GM23338 (cell line): ENCODE measurements at regions not wholly inside any gene's neighbourhood (a gene's known extent, or its start where the extent isn't known, plus 50 kb on each side); places are given as distances from the start of the nearest gene placed in this dataset.

ENCODE experiments used
- ATAC-seq: fragments of 200-7000 bp; cut with Tn5 transposase; 3 replicates; pipeline ENCODE4 v1.9.1; 2020
- DNase-seq: peaks from one replicate; pipeline ENCODE4 v3.0.0-alpha.2; 2015; ENCODE audit warnings: low spot score
- H2AFZ ChIP-seq: fragments of 200-600 bp; sonication (generic); 2 replicates; pipeline ENCODE4 v1.8.0; 2016; ENCODE audit warnings: antibody characterized with exemption, mild to moderate bottlenecking, moderate library complexity
- H3F3A ChIP-seq: fragments of 200-600 bp; sonication (generic); replicated peaks from 2 replicates; pipeline ENCODE4 v1.8.0; 2017; ENCODE audit warnings: antibody characterized with exemption, mixed run types, low read depth
- H3K27ac ChIP-seq: fragments of 200-600 bp; sonication (generic); 2 replicates; pipeline ENCODE4 v1.6.1; 2016; ENCODE audit warnings: low read depth
- H3K27me3 ChIP-seq: fragments of 200-600 bp; sonication (generic); 2 replicates; pipeline ENCODE4 v1.8.0; 2016; ENCODE audit warnings: mild to moderate bottlenecking, mixed run types, moderate library complexity; ENCODE audit not compliant: insufficient read depth
- H3K36me3 ChIP-seq: fragments of 200-600 bp; sonication (generic); 2 replicates; pipeline ENCODE4 v1.8.0; 2016; ENCODE audit warnings: mild to moderate bottlenecking; ENCODE audit not compliant: insufficient read depth
- H3K4me1 ChIP-seq: fragments of 200-600 bp; sonication (generic); 2 replicates; pipeline ENCODE4 v1.8.0; 2016; ENCODE audit warnings: mild to moderate bottlenecking, moderate library complexity; ENCODE audit not compliant: insufficient read depth
- H3K4me2 ChIP-seq: fragments of 200-600 bp; sonication (generic); 2 replicates; pipeline ENCODE4 v1.7.1; 2017; ENCODE audit warnings: mixed run types
- H3K4me3 ChIP-seq: fragments of 200-600 bp; sonication (generic); 2 replicates; pipeline ENCODE4 v1.6.1; 2016; ENCODE audit warnings: mixed run types
- H3K79me2 ChIP-seq: fragments of 200-600 bp; sonication (generic); replicated peaks from 2 replicates; pipeline ENCODE4 v1.8.0; 2017; ENCODE audit warnings: mild to moderate bottlenecking; ENCODE audit not compliant: insufficient read depth
- H3K9me2 ChIP-seq: fragments of 200-600 bp; sonication (generic); 2 replicates; pipeline ENCODE4 v1.8.0; 2017; ENCODE audit not compliant: insufficient read depth
- H4K20me1 ChIP-seq: fragments of 200-600 bp; sonication (generic); replicated peaks from 2 replicates; pipeline ENCODE4 v1.8.0; 2017; ENCODE audit warnings: mild to moderate bottlenecking; ENCODE audit not compliant: insufficient read depth
- H3K27ac Mint-ChIP-seq: 2 replicates; pipeline ENCODE4 v1.8.0; 2020; ENCODE audit warnings: inconsistent platforms, mild to moderate bottlenecking, moderate library complexity, mixed read lengths
- H3K27me3 Mint-ChIP-seq: 3 replicates; pipeline ENCODE4 v1.8.0; 2022; ENCODE audit warnings: low read depth, mild to moderate bottlenecking, moderate library complexity, mixed read lengths, inconsistent platforms; ENCODE audit not compliant: insufficient read depth, poor library complexity
- H3K36me3 Mint-ChIP-seq: 3 replicates; pipeline ENCODE4 v1.8.0; 2021; ENCODE audit warnings: low read depth, mild to moderate bottlenecking, inconsistent platforms, moderate library complexity, mixed read lengths
- H3K4me1 Mint-ChIP-seq: 3 replicates; pipeline ENCODE4 v1.8.0; 2020; ENCODE audit warnings: mild to moderate bottlenecking, inconsistent platforms, mixed read lengths
- H3K4me3 Mint-ChIP-seq: 3 replicates; pipeline ENCODE4 v1.8.0; 2021; ENCODE audit warnings: moderate library complexity, mild to moderate bottlenecking, inconsistent platforms, mixed read lengths
- H3K9me3 Mint-ChIP-seq: 3 replicates; pipeline ENCODE4 v1.8.0; 2020; ENCODE audit warnings: moderate library complexity, mild to moderate bottlenecking, inconsistent platforms, mixed read lengths
- EZH2 ChIP-seq: fragments of 200-600 bp; sonication (generic); IDR thresholded peaks from one replicate; pipeline ENCODE4 v1.8.0; 2017; ENCODE audit warnings: antibody characterized with exemption, mild to moderate bottlenecking, low read depth; ENCODE audit not compliant: unreplicated experiment
- EZH2phosphoT487 ChIP-seq: fragments of 200-600 bp; sonication (generic); IDR thresholded peaks from one replicate; pipeline ENCODE4 v1.8.1; 2018; ENCODE audit warnings: antibody characterized with exemption; ENCODE audit not compliant: unreplicated experiment
- JUNB ChIP-seq: IDR thresholded peaks from one replicate; pipeline ENCODE4 v1.6.1; 2016; ENCODE audit warnings: antibody characterized with exemption; ENCODE audit not compliant: unreplicated experiment
- NANOG ChIP-seq: IDR thresholded peaks from 2 replicates; pipeline ENCODE4 v1.6.1; 2016; ENCODE audit warnings: antibody characterized with exemption, borderline replicate concordance
- POLR2AphosphoS5 ChIP-seq: IDR thresholded peaks from 2 replicates; pipeline ENCODE4 v1.6.1; 2016; ENCODE audit warnings: antibody characterized with exemption, low read depth
- STAT1 ChIP-seq: IDR thresholded peaks from one replicate; pipeline ENCODE4 v1.6.1; 2016; ENCODE audit warnings: antibody characterized with exemption; ENCODE audit not compliant: unreplicated experiment
- ZNF114 ChIP-seq: fragments of 250-450 bp; sonication (Bioruptor Pico); IDR thresholded peaks from 2 replicates; pipeline ENCODE4 v1.5.0; 2020; ENCODE audit warnings: mild to moderate bottlenecking, moderate library complexity
- ZNF331 ChIP-seq: fragments of 250-450 bp; sonication (Bioruptor Pico); IDR thresholded peaks from 2 replicates; pipeline ENCODE4 v1.5.0; 2020; ENCODE audit warnings: low read depth, mild to moderate bottlenecking, moderate library complexity
- TF ChIP-seq, protein P1 (sequence below), 2 experiments: fragments of 200-600 bp in 1 of 2; sonication (generic) in 1 of 2; conservative IDR thresholded peaks; 2 replicates each; pipeline versions ENCODE4 v1.5.1 to v1.6.1; 2016 to 2017; ENCODE audit warnings: antibody characterized with exemption in 2 of 2, low read depth in 2 of 2, mild to moderate bottlenecking in 2 of 2, moderate library complexity in 1 of 2
- TF ChIP-seq, protein P2 (sequence below): IDR thresholded peaks from 2 replicates; pipeline ENCODE4 v1.6.1; 2016; ENCODE audit warnings: antibody characterized with exemption
- TF ChIP-seq, protein P3 (sequence below): IDR thresholded peaks from one replicate; pipeline ENCODE4 v1.6.1; 2018; ENCODE audit warnings: antibody characterized with exemption; ENCODE audit not compliant: unreplicated experiment

DNA sequence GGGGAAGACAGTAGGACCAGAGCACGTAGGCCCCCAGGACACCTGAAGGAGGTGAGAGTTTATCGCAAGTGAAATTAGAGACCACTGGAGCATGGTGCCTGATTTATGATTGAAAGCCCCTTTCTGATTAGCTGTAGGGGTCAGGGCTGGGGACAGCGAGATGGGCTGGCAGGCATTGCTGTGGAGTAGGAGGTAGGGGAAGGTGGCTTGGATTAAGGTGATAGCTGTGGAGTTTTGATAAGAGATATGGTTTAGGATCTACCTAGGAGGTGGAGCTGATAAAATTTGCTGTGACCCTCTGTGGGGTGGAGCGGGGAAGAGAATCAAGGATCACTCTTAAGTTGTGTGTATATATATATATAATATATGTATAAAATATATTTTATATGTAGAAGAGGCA lies 157.5 kb downstream of the CD8B2 start:
- H3K4me2 ChIP-seq: no peak overlapping the region
- no peaks in the 10 kb centered on the region; the same call in 2 of the 3 replicates for H3K4me1 Mint-ChIP-seq
- H3K27ac ChIP-seq: no peak overlapping the region
- H3K27me3 ChIP-seq: no peaks in the 10 kb centered on the region
- H2AFZ ChIP-seq: no peak overlapping the region
- DNase-seq: no peak
- H3K27me3 Mint-ChIP-seq: peaks cover 2% of the 10 kb centered on the region
- no peak overlapping the region for H3K4me3 Mint-ChIP-seq
- H3K79me2 ChIP-seq: no peaks in the 10 kb centered on the region
- no peaks in the 10 kb centered on the region; the same call in 2 of the 3 replicates for H3K36me3 Mint-ChIP-seq
- no peaks in the 10 kb centered on the region for H3K9me2 ChIP-seq
- no peaks in the 10 kb centered on the region for H3K9me3 Mint-ChIP-seq
- H3F3A ChIP-seq: no peaks in the 10 kb centered on the region
- H3K36me3 ChIP-seq: no peaks in the 10 kb centered on the region
- no peak for ATAC-seq
- no peaks in the 10 kb centered on the region for H3K4me1 ChIP-seq
- H3K4me3 ChIP-seq: no peak overlapping the region
- no peak overlapping the region for H3K27ac Mint-ChIP-seq
- TF ChIP-seq POLR2AphosphoS5: no peak
- TF ChIP-seq NANOG: no peak
- TF ChIP-seq ZNF331: no peak
- TF ChIP-seq, protein P1, sequence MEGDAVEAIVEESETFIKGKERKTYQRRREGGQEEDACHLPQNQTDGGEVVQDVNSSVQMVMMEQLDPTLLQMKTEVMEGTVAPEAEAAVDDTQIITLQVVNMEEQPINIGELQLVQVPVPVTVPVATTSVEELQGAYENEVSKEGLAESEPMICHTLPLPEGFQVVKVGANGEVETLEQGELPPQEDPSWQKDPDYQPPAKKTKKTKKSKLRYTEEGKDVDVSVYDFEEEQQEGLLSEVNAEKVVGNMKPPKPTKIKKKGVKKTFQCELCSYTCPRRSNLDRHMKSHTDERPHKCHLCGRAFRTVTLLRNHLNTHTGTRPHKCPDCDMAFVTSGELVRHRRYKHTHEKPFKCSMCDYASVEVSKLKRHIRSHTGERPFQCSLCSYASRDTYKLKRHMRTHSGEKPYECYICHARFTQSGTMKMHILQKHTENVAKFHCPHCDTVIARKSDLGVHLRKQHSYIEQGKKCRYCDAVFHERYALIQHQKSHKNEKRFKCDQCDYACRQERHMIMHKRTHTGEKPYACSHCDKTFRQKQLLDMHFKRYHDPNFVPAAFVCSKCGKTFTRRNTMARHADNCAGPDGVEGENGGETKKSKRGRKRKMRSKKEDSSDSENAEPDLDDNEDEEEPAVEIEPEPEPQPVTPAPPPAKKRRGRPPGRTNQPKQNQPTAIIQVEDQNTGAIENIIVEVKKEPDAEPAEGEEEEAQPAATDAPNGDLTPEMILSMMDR (conservative IDR thresholded peaks at IDR 0.05; ENCODE audit: low read depth in 2 of 2): no peak
- no peak for TF ChIP-seq EZH2
- TF ChIP-seq ZNF114 (CRISPR knock-in tag): no peak
- no peak for TF ChIP-seq EZH2phosphoT487
- no peak for TF ChIP-seq STAT1
- no peaks in the 10 kb centered on the region for H4K20me1 ChIP-seq

DNA sequence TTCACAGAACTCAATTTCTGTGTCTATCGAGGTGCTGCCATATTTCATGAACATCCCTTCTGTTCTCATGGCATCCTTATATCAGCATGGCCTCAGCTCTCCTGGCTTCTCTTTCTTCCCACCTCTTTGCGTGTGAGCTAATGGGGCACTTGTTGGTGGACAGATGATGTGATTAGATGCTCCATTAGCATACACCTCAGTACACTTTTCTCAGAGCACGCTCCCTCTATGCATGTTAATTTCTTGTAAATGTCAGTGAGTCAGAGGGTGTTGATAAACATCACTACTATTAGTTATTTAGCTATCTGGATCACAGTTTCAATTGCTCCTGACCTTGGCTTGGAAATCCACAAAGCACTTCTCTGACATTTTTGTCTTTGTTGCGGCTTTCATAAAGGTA lies 159.4 kb downstream of the CD8B2 start:
- Histone ChIP-seq H3K9me2 (peaks cover 3% of the 10 kb centered on the region; the same call in 1 of the 2 replicates), H3K79me2 (no peaks in the 10 kb centered on the region), H4K20me1 (no peaks in the 10 kb centered on the region), H3F3A (no peaks in the 10 kb centered on the region), H3K4me3 (no peak overlapping the region), H3K27ac (no peak overlapping the region), H2AFZ (no peak overlapping the region), H3K4me2 (no peak overlapping the region), H3K36me3 (no peaks in the 10 kb centered on the region), H3K27me3 (no peaks in the 10 kb centered on the region), H3K4me1 (no peaks in the 10 kb centered on the region)
- no peak for ATAC-seq
- Mint-ChIP-seq H3K36me3 (no peaks in the 10 kb centered on the region; the same call in 2 of the 3 replicates), H3K4me3 (no peak overlapping the region), H3K27me3 (no peaks in the 10 kb centered on the region), H3K4me1 (no peaks in the 10 kb centered on the region; the same call in 2 of the 3 replicates), H3K9me3 (no peaks in the 10 kb centered on the region), H3K27ac (no peak overlapping the region)
- DNase-seq: no peak
- TF ChIP-seq, protein P2, sequence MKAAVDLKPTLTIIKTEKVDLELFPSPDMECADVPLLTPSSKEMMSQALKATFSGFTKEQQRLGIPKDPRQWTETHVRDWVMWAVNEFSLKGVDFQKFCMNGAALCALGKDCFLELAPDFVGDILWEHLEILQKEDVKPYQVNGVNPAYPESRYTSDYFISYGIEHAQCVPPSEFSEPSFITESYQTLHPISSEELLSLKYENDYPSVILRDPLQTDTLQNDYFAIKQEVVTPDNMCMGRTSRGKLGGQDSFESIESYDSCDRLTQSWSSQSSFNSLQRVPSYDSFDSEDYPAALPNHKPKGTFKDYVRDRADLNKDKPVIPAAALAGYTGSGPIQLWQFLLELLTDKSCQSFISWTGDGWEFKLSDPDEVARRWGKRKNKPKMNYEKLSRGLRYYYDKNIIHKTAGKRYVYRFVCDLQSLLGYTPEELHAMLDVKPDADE: no peak
- TF ChIP-seq, protein P3, sequence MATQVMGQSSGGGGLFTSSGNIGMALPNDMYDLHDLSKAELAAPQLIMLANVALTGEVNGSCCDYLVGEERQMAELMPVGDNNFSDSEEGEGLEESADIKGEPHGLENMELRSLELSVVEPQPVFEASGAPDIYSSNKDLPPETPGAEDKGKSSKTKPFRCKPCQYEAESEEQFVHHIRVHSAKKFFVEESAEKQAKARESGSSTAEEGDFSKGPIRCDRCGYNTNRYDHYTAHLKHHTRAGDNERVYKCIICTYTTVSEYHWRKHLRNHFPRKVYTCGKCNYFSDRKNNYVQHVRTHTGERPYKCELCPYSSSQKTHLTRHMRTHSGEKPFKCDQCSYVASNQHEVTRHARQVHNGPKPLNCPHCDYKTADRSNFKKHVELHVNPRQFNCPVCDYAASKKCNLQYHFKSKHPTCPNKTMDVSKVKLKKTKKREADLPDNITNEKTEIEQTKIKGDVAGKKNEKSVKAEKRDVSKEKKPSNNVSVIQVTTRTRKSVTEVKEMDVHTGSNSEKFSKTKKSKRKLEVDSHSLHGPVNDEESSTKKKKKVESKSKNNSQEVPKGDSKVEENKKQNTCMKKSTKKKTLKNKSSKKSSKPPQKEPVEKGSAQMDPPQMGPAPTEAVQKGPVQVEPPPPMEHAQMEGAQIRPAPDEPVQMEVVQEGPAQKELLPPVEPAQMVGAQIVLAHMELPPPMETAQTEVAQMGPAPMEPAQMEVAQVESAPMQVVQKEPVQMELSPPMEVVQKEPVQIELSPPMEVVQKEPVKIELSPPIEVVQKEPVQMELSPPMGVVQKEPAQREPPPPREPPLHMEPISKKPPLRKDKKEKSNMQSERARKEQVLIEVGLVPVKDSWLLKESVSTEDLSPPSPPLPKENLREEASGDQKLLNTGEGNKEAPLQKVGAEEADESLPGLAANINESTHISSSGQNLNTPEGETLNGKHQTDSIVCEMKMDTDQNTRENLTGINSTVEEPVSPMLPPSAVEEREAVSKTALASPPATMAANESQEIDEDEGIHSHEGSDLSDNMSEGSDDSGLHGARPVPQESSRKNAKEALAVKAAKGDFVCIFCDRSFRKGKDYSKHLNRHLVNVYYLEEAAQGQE: no peak
- TF ChIP-seq JUNB (no peak), EZH2 (no peak), ZNF331 (no peak), NANOG (no peak)
- TF ChIP-seq, protein P1 (conservative IDR thresholded peaks at IDR 0.05; ENCODE audit: low read depth in 2 of 2): no peak
